Lower leg skin (tissue), 4 donors: ENCODE measurements at regions not wholly inside any gene's neighbourhood (a gene's known extent, or its start where the extent isn't known, plus 50 kb on each side); places are given as distances from the start of the nearest gene placed in this dataset.

Source experiments
- DNase-seq, 2 donors: peaks; one replicate each; pipeline ENCODE4 v3.0.0-alpha.2; 2019; ENCODE audit warnings: low spot score in 2 of 2
- H3K4me3 ChIP-seq: fragments of 200-600 bp; sonication (generic); 2 replicates; pipeline ENCODE4 v1.5.1; 2017; ENCODE audit warnings: mild to moderate bottlenecking, low read depth; ENCODE audit not compliant: poor library complexity, severe bottlenecking
- CTCF ChIP-seq, 3 donors: fragments of 450-650 bp; IDR thresholded peaks; one replicate each; pipeline ENCODE4 v1.5.1; 2016; ENCODE audit warnings: antibody characterized with exemption in 3 of 3, mild to moderate bottlenecking in 3 of 3, moderate library complexity in 2 of 3
- POLR2A ChIP-seq, 2 donors: fragments of 450-650 bp; IDR thresholded peaks; one replicate each; pipeline ENCODE4 v1.6.1; 2016 to 2017; ENCODE audit warnings: antibody characterized with exemption in 2 of 2, mild to moderate bottlenecking in 1 of 2, moderate library complexity in 1 of 2
- WGBS, 2 donors: methylation state at CpG; one replicate each; pipeline ENCODE4 v1.1.5; 2018; 5-methylcytosine and 5-hydroxymethylcytosine counted together
- intact Hi-C: fragments of 100-400 bp; cut with DNase I; formaldehyde crosslinking; loops from one replicate; pipeline ENCODE4 v1.15.0; 2023; ENCODE audit warnings: low total_unique reads

- intact Hi-C loops = no loop called here
- WGBS, 2 donors = 64 to 69% methylated on average over 2 of the region's 2 CpGs
- no peak for DNase-seq
- no peak for TF ChIP-seq CTCF (IDR thresholded peaks at IDR 0.05)
- TF ChIP-seq POLR2A (IDR thresholded peaks at IDR 0.05) = no peak
- no peak overlapping the region for H3K4me3 ChIP-seq
Measured at GRCh38 chr4:11631416-11631815, 202.7 kb upstream of the HS3ST1 start.

- no peak for DNase-seq
- intact Hi-C loops = no loop called here
- no peak for TF ChIP-seq CTCF (IDR thresholded peaks at IDR 0.05)
- TF ChIP-seq POLR2A (IDR thresholded peaks at IDR 0.05) = no peak
- H3K4me3 ChIP-seq = no peak overlapping the region
Measured at GRCh38 chr4:11628093-11628725, 199.5 kb upstream of the HS3ST1 start.

- no peak for TF ChIP-seq POLR2A (IDR thresholded peaks at IDR 0.05)
- intact Hi-C loops = no loop called here
- no peak overlapping the region for H3K4me3 ChIP-seq
- no peak for DNase-seq
- WGBS, 2 donors = 45 to 49% methylated on average over 4 of the region's 4 CpGs
Measured at GRCh38 chr4:11626066-11626465, 197.4 kb upstream of the HS3ST1 start.

GRCh38 chr4:11625211-11625610, 196.5 kb upstream of the HS3ST1 start:
- no peak for DNase-seq
- intact Hi-C loops = no loop called here
- no peak overlapping the region for H3K4me3 ChIP-seq
- 69 to 71% methylated on average over 7 of the region's 7 CpGs for WGBS, 2 donors
- TF ChIP-seq CTCF (IDR thresholded peaks at IDR 0.05) (no peak), POLR2A (IDR thresholded peaks at IDR 0.05) (no peak)

- no peak for DNase-seq
- no peak overlapping the region for H3K4me3 ChIP-seq
- no peak for TF ChIP-seq CTCF (IDR thresholded peaks at IDR 0.05)
- TF ChIP-seq POLR2A (IDR thresholded peaks at IDR 0.05) = no peak
- 36 to 41% methylated on average over 2 of the region's 2 CpGs for WGBS, 2 donors
- intact Hi-C loops = no loop called here
Measured at GRCh38 chr4:11624370-11624769, 195.7 kb upstream of the HS3ST1 start.

- intact Hi-C loops = no loop called here
- 63 to 83% methylated on average over 1 of the region's 1 CpG for WGBS, 2 donors
- DNase-seq = no peak
- no peak overlapping the region for H3K4me3 ChIP-seq
- TF ChIP-seq POLR2A (IDR thresholded peaks at IDR 0.05) (no peak), CTCF (IDR thresholded peaks at IDR 0.05) (no peak)
Measured at GRCh38 chr4:11623726-11624037, 195.0 kb upstream of the HS3ST1 start.
